Activated naive CD4-positive, alpha-beta T cell treated with anti-CD3 and anti-CD28 coated beads, Interleukin-2, amount 50 U/mL, for 24 hours (primary cell): ENCODE measurements at regions not wholly inside any gene's neighbourhood (a gene's known extent, or its start where the extent isn't known, plus 50 kb on each side); places are given as distances from the start of the nearest gene placed in this dataset.
"Not testable (repeated sequence)": the region's sequence is repeated elsewhere in the genome, so short reads cannot be mapped to it uniquely, and the experiment has no call there.

Experiments used
- H3K27ac Mint-ChIP-seq: one replicate; pipeline ENCODE4 v1.8.0; 2021; ENCODE audit warnings: mild to moderate bottlenecking, mixed read lengths
- H3K27me3 Mint-ChIP-seq: one replicate; pipeline ENCODE4 v1.8.0; 2021; ENCODE audit warnings: mixed read lengths
- H3K36me3 Mint-ChIP-seq: one replicate; pipeline ENCODE4 v1.8.0; 2021; ENCODE audit warnings: mixed read lengths
- H3K4me1 Mint-ChIP-seq: one replicate; pipeline ENCODE4 v1.8.0; 2021; ENCODE audit warnings: mixed read lengths
- H3K4me3 Mint-ChIP-seq: one replicate; pipeline ENCODE4 v1.8.0; 2021; ENCODE audit warnings: mild to moderate bottlenecking, mixed read lengths
- H3K9me3 Mint-ChIP-seq: one replicate; pipeline ENCODE4 v1.8.0; 2021; ENCODE audit warnings: mixed read lengths

DNA sequence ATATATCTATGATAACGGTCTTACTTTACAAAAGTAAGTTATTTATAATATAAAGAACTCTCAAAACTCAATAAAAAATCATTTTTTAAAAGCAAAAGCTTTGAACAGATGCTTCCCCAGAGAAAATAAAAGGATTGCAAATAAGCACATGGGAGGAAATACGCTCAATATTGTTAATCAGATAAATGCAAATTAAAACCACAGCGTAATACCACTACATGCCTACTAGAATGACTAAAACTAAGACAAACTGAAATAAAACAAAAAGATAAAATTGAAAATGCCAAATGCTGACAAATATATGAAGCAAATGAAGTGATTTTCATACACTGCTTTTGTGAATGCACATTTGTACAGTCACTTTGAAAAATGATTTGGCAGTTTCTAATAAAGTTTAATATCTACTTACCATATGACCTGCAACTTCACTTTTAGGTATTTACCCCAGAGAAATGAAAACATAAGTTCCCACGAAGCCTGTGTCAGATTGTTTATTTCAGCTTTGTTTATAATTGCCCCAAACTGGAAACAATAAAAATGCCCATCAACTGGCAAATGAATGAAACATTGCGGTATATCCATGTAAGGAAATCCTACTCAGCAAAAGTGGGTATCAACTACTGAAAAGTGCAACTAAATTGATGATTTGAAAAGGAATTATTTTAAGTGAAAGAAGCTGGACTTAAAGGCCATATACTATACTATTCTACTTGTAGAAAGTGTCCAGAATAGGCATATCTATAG, 1072.4 kb downstream of the TMTC2 start:
- H3K27me3 Mint-ChIP-seq, result no peaks in the 10 kb centered on the region
- H3K27ac Mint-ChIP-seq, result no peak overlapping the region
- no peaks in the 10 kb centered on the region for H3K4me1 Mint-ChIP-seq
- H3K4me3 Mint-ChIP-seq, result no peak overlapping the region
- no peaks in the 10 kb centered on the region for H3K36me3 Mint-ChIP-seq
- peaks cover 4% of the 10 kb centered on the region for H3K9me3 Mint-ChIP-seq

DNA sequence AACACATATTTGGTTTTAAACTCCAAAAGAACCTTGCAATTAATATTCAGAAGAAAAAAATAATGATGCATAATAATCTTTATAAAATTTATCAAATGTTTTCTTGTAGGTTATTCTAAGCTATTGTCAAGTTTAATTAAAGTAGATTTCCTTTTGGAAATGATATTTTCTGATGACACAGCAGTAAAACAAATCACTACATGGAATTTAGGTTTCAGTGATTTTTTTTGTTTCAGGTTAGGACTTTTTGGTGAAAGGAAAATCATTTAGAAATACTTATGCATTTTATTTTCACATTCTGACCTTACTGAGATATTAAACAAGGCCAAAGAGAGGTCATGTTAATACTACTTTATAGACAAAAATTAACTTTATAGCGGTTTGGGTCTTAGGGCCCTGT, 1067.2 kb downstream of the TMTC2 start:
- Mint-ChIP-seq H3K27ac (no peak overlapping the region), H3K9me3 (no peaks in the 10 kb centered on the region), H3K36me3 (no peaks in the 10 kb centered on the region), H3K4me3 (no peak overlapping the region), H3K4me1 (no peaks in the 10 kb centered on the region), H3K27me3 (no peaks in the 10 kb centered on the region)

DNA sequence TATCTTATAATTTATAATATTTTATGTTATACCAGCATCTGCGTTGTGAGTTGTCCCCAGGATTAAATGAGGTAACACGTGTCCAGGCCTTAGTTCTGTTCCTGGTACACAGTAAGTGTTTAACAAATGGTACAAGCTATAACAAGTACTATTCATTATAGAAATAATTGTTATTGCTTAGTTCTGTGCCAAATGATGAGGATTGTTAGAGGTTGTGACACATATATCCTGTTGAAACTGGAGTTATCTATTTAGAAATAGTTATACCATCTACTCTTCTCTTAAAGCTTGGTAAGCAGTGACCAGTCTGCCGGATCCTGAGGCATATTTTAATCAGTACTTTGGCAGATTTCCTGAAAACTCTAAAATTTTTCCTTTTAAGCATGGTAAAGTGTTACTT, 1066.5 kb downstream of the TMTC2 start:
- H3K4me1 Mint-ChIP-seq, result no peaks in the 10 kb centered on the region
- no peaks in the 10 kb centered on the region for H3K27me3 Mint-ChIP-seq
- no peaks in the 10 kb centered on the region for H3K9me3 Mint-ChIP-seq
- H3K27ac Mint-ChIP-seq, result no peak overlapping the region
- no peak overlapping the region for H3K4me3 Mint-ChIP-seq
- H3K36me3 Mint-ChIP-seq, result no peaks in the 10 kb centered on the region

DNA sequence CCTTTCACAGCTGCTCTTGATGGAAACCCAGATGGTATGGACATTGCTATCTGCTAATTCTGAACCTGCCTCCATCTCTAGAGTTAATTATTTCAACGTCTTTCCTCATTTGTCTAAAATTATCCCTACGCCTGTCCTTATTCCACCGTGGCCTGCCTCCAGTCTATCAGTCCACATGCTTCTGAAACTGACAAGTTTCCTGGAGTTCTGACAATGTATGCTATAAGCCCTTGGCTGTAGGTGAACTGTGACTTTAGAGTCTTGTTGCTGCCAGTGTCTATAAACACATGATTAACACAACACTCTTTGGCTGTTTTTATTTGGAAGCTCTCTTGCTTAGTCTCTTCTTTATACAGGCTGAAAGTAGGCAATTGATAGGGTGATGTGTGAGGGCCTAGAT, 1052.9 kb downstream of the TMTC2 start:
- no peaks in the 10 kb centered on the region for H3K4me1 Mint-ChIP-seq
- H3K36me3 Mint-ChIP-seq, result no peaks in the 10 kb centered on the region
- no peaks in the 10 kb centered on the region for H3K27me3 Mint-ChIP-seq
- peaks cover 5% of the 10 kb centered on the region for H3K9me3 Mint-ChIP-seq
- no peak overlapping the region for H3K27ac Mint-ChIP-seq
- no peak overlapping the region for H3K4me3 Mint-ChIP-seq

DNA sequence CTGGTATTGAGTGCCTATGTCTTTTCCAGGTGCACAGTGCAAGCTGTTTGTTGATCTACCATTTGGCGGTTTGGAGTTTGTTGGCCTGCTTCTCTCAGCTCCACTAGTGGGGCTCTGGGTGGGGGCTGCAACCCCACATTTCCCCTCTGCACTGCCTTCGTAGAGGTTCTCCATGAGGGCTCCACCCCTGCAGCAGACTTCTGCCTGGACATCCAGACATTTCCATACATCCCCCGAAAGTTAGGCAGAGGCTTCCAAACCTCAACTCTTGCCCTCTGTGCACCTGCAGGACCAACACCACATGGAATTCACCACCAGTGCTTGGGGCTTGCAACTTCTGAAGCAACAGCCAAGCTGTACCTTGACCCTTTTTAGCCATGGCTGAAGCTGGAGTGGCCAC, 1024.1 kb downstream of the TMTC2 start:
- Mint-ChIP-seq H3K27ac (no peak overlapping the region), H3K4me3 (no peak overlapping the region), H3K27me3 (no peaks in the 10 kb centered on the region), H3K4me1 (no peaks in the 10 kb centered on the region), H3K36me3 (no peaks in the 10 kb centered on the region), H3K9me3 (peaks cover 9% of the 10 kb centered on the region)

DNA sequence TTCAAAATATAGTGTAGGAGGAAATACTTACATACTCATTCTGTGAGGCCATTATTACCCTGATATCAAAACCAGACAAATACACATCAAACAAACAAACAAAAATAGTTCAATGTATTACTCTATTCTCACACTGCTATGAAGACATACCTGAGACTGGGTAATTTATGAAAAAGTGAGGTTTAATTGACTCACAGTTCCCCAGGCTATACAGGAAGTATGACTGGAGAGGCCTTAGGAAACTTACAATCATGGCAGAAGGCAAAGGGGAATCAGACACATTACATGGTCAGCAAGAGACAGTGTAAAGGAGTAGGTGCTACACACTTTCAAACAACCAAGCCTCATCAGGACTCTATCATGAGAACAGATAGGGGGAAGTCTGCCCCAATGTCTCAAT, 1023.2 kb downstream of the TMTC2 start:
- no peak overlapping the region for H3K4me3 Mint-ChIP-seq
- H3K4me1 Mint-ChIP-seq, result no peaks in the 10 kb centered on the region
- H3K36me3 Mint-ChIP-seq, result no peaks in the 10 kb centered on the region
- H3K9me3 Mint-ChIP-seq, result peaks cover 9% of the 10 kb centered on the region
- no peak overlapping the region for H3K27ac Mint-ChIP-seq
- no peaks in the 10 kb centered on the region for H3K27me3 Mint-ChIP-seq

DNA sequence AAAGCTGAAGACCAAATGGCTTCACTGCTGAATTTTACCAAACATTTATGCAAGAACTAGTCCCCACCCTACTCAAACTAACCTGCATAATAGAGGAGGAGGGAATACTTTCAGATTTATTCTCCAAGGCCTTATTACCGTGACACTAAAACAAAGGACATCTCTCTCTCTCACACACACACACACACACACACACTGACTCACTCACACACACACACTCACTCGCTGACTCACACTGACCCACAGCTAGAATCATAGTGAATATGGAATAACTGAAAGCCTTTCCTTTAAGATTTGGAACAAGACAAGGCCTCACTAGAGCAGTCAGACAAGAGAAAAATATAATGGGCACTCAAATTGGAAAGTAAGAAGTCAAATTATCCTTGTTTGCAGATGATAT, 1014.1 kb downstream of the TMTC2 start:
- Mint-ChIP-seq H3K36me3 (no peaks in the 10 kb centered on the region), H3K9me3 (no peaks in the 10 kb centered on the region), H3K4me1 (no peaks in the 10 kb centered on the region), H3K27me3 (no peaks in the 10 kb centered on the region), H3K27ac (no peak overlapping the region), H3K4me3 (no peak overlapping the region)

DNA sequence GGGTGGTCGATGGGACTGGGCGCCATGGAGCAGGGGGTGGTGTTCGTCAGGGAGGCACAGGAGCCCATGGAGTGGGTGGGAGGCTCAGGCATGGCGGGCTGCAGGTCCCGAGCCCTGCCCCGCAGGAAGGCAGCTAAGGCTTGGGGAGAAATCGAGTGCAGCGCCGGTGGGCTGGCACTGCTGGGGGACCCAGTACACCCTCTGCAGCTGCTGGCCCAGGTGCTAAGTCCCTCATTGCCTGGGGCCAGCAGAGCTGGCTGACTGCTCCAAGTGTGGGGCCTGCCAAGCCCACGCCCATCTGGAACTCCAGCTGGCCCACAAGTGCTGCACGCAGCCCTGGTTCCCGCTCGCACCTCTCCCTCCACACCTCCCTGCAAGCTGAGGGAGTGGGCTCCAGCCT, 1009.6 kb downstream of the TMTC2 start:
- not testable (repeated sequence) for H3K4me1 Mint-ChIP-seq, H3K36me3 Mint-ChIP-seq, H3K27ac Mint-ChIP-seq, H3K4me3 Mint-ChIP-seq, H3K27me3 Mint-ChIP-seq
- H3K9me3 Mint-ChIP-seq, result peaks cover 15% of the 10 kb centered on the region

DNA sequence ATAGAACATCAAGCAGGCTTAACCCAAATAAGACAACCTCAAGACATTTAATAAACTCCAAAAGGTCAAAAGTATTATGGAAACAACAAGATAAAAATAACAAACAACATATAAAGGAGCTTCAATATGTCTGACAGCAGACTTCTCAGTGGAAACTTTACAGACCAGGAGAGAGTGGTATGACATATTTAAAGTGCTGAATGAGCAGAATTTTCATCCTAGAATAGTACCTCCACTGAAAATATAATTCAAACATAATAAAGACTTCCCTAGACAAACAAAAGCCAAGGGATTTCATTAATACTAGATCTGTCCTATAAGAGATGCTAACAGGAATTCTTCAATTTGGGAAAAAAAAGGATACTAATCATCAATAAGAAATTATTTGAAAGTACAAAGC, 1005.0 kb downstream of the TMTC2 start:
- no peaks in the 10 kb centered on the region for H3K36me3 Mint-ChIP-seq
- H3K4me3 Mint-ChIP-seq, result no peak overlapping the region
- no peaks in the 10 kb centered on the region for H3K4me1 Mint-ChIP-seq
- peaks cover 15% of the 10 kb centered on the region for H3K9me3 Mint-ChIP-seq
- no peak overlapping the region for H3K27ac Mint-ChIP-seq
- no peaks in the 10 kb centered on the region for H3K27me3 Mint-ChIP-seq

DNA sequence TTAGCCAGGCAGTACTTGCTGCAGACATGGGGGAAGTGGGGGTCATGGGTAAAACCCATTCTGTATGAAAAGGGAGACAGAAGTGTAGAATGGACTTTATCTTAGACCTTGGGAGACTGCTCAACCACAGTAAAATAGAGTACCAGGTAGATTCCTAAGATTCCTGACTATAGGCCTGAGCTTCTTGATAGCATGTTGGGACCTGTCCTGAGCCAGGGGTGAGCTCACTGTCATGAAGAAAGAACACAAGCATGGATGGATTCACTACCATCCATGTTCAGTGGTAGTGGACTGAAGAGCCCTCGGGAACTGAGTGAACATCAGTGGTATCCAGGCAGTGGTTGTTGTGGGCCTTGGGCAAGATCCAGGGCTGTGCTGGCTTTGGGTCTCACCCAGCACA, 1003.8 kb downstream of the TMTC2 start:
- Mint-ChIP-seq H3K36me3 (no peaks in the 10 kb centered on the region), H3K9me3 (peaks cover 15% of the 10 kb centered on the region), H3K4me1 (no peaks in the 10 kb centered on the region), H3K27ac (no peak overlapping the region), H3K4me3 (no peak overlapping the region), H3K27me3 (no peaks in the 10 kb centered on the region)

DNA sequence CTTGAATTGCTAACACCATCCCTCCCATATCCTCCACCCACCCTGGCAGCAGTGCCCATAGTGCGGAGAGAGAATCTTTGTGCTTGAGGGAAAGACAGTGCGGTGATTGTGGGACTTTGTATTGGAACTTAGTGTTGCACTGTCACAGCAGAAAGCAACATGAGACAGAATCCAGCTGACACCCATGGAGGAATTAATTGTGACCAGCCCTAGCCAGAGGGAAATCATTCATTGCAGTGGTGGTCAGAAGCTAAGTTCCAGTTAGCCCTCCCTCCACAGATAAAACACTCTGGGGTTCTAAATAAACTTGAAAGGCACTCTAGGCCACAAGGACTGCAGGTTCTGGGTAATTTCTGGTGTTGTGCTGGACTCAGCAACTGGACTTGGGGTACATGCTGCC, 1002.6 kb downstream of the TMTC2 start:
- Mint-ChIP-seq H3K27ac (no peak overlapping the region), H3K4me1 (no peaks in the 10 kb centered on the region), H3K36me3 (no peaks in the 10 kb centered on the region), H3K4me3 (no peak overlapping the region), H3K9me3 (peaks cover 15% of the 10 kb centered on the region), H3K27me3 (no peaks in the 10 kb centered on the region)

DNA sequence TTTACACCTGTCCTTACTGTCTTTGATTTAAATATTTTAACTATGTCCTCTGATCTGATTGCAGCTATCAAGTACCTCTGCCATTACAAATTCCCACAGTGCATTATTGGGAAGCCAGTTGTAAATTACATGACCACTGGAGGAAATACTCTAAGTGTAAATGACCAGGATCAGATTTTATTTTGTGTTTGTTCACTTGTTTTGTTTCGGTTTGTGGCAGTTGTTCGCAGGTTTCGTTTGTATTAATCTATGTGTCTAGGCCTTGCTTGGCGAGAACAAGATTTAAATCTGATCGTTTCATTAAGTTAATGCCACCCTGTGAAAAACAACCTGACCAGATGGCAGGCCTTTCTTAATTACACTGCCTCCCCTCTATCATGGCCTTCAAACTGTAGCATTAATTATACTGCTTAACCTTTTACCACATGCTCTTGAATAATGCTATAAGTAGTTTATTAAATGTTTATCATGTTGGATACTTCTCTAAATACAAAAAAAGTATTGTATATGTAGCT, 990.1 kb downstream of the TMTC2 start:
- Mint-ChIP-seq H3K9me3 (no peaks in the 10 kb centered on the region), H3K27ac (no peak overlapping the region), H3K27me3 (no peaks in the 10 kb centered on the region), H3K36me3 (no peaks in the 10 kb centered on the region), H3K4me3 (no peak overlapping the region), H3K4me1 (no peaks in the 10 kb centered on the region)

DNA sequence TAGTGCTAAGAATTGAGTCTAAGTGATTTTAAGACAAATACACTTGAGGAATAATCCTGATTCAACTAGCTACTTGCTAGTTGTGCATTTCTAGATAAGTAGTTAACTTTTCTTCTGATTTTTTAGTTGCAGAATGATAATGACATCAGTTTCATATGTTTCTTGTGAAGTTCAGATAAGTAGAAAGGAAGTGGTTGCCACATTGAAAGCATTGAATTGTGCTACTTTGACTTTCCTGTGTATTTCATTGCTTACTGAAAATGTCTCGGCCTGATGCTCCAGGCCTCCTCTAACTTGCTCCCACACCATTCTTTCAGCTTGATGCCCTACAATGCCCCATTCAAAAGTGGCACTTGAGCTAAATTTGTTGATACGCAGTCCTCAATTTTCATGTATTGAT, 980.0 kb downstream of the TMTC2 start:
- Mint-ChIP-seq H3K9me3 (no peaks in the 10 kb centered on the region), H3K27ac (no peak overlapping the region), H3K36me3 (no peaks in the 10 kb centered on the region), H3K27me3 (no peaks in the 10 kb centered on the region), H3K4me1 (no peaks in the 10 kb centered on the region), H3K4me3 (no peak overlapping the region)

DNA sequence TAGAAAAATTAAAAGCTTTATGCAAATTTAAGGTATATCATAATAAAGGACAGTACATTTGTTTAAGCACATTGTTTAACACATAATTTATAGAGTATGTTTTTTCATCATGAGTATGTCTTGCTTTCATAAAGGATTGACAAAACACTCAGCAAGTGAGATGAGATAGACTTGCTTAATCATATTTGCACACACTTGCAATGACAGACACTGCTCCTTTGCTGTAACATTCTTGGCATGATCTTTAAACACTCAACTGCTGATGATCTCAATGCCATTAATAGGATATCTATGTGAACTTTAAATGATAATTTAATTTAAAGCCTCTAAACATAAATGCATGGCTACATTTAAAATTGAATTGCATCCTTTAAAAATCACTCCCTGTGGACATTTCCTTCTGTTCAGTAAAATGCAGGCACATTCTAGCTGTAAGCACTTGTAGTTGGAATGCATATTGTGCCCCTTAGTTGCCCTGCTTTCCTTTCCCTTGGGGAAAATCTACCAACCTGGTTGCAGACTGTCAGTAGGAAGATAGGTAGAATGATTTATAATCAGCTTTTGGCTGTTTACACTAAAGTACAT, 979.0 kb downstream of the TMTC2 start:
- Mint-ChIP-seq H3K27me3 (no peaks in the 10 kb centered on the region), H3K4me1 (no peaks in the 10 kb centered on the region), H3K4me3 (no peak overlapping the region), H3K36me3 (no peaks in the 10 kb centered on the region), H3K27ac (no peak overlapping the region), H3K9me3 (no peaks in the 10 kb centered on the region)

DNA sequence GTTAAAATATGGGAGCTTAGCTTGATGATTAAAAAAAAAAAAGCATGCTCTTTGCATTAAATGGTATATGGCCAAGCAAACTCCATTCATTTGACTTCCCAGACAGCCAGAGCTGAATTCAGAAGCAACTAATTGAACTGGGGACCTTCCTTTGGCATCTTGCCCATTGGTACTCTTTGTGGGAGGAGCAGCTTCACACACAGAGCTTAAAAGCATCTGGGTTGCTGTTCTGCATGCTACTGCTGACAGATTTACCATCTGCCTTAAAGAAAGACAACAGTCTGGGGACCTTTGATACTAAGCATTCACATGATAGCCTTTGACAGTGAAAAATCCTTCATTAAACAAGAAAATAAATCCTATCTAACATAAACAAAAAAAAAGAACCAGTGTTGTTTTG, 977.9 kb downstream of the TMTC2 start:
- Mint-ChIP-seq H3K9me3 (no peaks in the 10 kb centered on the region), H3K36me3 (no peaks in the 10 kb centered on the region), H3K27me3 (no peaks in the 10 kb centered on the region), H3K27ac (no peak overlapping the region), H3K4me1 (no peaks in the 10 kb centered on the region), H3K4me3 (no peak overlapping the region)

DNA sequence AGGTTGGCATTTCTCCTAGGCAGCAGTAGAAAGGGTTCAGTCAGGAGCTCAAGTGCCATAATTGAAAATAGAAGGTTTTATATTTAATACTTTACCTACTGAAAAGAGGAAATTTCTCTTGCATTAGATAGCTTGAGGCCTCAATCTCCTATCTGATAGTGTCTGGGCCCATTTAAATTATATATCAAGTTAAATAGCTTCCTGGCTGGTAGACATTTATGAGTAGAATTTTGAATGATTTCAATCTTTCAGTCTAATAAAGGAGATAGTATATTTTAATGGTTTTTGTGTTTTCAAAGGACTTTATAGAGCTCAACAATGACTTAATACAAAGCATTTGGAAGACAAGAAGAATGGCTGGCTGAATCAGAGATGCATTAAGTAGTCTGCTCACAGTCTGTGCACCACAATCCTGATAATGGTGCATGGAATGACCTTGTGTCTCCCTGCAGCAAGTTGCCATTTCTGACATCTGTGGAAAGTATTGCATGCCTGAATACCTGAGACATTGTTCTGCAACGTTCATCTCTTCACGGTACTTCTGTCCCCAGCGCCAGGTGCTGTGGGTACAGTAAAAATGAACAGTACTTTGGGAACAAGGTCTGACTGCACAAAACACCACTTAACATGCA, 974.1 kb downstream of the TMTC2 start:
- H3K4me1 Mint-ChIP-seq, result no peaks in the 10 kb centered on the region
- H3K27me3 Mint-ChIP-seq, result no peaks in the 10 kb centered on the region
- no peak overlapping the region for H3K27ac Mint-ChIP-seq
- H3K36me3 Mint-ChIP-seq, result no peaks in the 10 kb centered on the region
- H3K9me3 Mint-ChIP-seq, result no peaks in the 10 kb centered on the region
- no peak overlapping the region for H3K4me3 Mint-ChIP-seq
